ENCODE measurements at regions not wholly inside any gene's neighbourhood (a gene's known extent, or its start where the extent isn't known, plus 50 kb on each side); places are given as distances from the start of the nearest gene placed in this dataset.
A peak's percentile ranks its signal among the peaks of the same experiment; 100 is the strongest.

DNA sequence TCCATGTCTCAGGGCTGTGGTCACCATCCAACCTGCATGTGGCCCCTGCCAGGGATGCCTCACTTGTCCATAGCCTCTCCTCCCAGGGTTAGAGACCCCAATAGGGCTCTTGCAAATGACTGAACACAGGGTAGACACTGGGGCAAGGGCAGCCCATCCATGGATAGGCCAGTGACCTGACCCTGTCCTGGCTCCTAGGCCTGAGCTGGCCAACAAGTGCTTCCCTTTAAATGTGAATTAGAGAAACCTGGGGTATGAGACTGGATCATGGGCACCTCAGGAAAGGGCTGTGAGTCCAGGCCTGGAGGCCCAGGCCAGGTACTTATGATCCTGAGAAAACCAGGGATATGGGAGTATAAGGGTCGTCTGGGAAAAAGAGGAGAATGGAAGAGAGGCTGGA lies 64.5 kb downstream of the COPS8 start:
- no peak overlapping the region for H3K4me3 ChIP-seq (ENCODE audit: low read depth, low read length)
- TF ChIP-seq, protein P1, sequence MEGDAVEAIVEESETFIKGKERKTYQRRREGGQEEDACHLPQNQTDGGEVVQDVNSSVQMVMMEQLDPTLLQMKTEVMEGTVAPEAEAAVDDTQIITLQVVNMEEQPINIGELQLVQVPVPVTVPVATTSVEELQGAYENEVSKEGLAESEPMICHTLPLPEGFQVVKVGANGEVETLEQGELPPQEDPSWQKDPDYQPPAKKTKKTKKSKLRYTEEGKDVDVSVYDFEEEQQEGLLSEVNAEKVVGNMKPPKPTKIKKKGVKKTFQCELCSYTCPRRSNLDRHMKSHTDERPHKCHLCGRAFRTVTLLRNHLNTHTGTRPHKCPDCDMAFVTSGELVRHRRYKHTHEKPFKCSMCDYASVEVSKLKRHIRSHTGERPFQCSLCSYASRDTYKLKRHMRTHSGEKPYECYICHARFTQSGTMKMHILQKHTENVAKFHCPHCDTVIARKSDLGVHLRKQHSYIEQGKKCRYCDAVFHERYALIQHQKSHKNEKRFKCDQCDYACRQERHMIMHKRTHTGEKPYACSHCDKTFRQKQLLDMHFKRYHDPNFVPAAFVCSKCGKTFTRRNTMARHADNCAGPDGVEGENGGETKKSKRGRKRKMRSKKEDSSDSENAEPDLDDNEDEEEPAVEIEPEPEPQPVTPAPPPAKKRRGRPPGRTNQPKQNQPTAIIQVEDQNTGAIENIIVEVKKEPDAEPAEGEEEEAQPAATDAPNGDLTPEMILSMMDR (IDR thresholded peaks at IDR 0.05; ENCODE audit: low read depth, low read length, missing control alignments) = no peak
- no peak for DNase-seq (ENCODE audit: low read depth)

DNA sequence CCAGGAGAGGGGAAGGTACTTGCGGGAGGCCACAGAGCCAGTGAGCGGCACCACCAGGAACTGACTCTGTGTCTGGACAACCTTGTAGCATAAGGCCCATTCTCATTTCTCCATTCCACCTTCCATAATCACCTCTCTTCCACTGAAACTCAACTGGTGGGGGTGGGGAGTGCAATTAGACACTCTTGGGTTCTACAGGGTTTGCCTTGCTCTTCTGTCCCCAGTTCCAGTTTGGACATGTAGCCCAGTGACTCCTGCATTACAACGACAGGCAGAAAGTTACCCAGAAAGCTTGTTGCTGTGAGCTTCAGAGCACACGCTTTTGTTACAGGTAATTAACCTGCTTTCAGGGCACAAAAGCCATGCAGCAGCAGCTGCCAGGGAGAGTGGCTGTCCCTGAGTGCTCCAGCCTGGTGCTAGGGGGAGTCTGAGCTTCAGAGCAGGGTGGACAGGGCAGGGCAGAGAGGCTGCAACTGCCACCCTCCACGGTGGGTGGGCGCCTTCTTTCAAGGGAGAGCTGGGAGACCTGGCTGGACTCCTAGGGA lies 65.2 kb downstream of the COPS8 start:
- H3K4me3 ChIP-seq (ENCODE audit: low read depth, low read length) = no peak overlapping the region
- TF ChIP-seq, protein P1 (IDR thresholded peaks at IDR 0.05; ENCODE audit: low read depth, low read length, missing control alignments) = no peak
- DNase-seq (ENCODE audit: low read depth) = no peak

DNA sequence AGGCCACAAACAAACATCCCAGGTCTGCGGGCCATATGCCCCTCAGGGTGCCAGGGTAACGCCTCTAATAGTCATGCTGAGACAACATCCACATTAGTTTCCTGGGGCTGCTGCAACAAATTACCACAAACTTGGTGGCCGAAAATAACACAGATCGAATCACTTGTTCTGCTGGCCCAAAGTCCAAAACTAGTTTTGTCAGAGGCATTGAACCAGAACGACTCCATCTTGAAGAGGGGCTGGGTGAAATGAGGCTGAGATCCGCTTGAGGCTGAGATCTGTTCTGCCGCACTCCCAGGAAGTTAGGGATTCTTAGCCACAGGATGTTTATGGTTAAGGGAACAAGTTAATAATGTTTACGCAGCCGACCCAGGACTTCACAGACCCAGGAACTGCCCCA lies 66.7 kb downstream of the COPS8 start:
- no peak for DNase-seq (ENCODE audit: low read depth)
- no peak overlapping the region for H3K4me3 ChIP-seq (ENCODE audit: low read depth, low read length)
- TF ChIP-seq, protein P1 (IDR thresholded peaks at IDR 0.05; ENCODE audit: low read depth, low read length, missing control alignments) = no peak

DNA sequence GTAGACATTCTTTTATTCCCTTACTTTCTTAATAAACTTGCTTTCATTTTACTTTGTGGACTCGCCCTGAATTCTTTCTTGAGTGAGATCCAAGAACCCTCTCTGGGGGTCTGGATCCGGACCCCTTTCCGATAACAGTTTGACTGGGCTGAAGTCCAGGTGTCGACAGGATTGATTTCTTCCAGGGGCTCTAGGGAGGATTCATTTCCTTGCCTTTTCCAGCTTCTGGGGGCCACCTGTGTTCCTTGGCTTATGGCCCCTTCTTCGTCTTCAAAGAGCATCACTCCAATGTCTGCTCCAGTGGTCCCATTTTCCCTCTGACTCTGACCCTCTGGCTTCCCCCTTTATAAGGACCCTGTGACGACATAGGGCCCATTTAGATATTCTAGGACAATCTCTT lies 67.5 kb downstream of the COPS8 start:
- TF ChIP-seq, protein P1 (IDR thresholded peaks at IDR 0.05; ENCODE audit: low read depth, low read length, missing control alignments) = no peak
- no peak for DNase-seq (ENCODE audit: low read depth)
- no peak overlapping the region for H3K4me3 ChIP-seq (ENCODE audit: low read depth, low read length)

DNA sequence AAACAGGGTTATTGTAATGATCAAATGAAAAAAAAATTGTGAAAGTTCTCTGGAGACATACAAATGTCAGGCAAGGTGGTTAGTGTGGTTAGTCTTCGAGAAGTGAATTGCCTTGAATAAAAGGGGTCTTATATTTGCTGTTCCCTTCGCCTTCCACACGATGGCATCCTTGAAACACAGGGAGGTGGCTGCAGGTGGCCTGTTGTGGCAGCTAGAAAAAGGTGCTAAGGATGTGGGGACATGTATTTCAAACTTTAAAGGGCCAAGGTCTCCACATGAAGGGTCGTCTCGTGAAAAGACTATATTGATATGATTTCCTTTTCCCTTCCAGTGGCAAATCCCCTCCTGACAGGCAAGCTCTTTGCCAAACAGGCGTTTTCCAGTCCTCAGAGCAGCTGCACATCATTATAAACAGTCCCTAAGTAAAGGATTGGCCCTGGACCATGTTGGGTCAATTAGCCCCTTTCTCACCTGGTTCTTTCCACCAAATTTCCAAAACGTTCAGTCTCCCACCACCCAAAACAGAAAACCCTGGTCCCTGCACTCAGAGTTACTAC lies 68.5 kb downstream of the COPS8 start:
- no peak overlapping the region for H3K4me3 ChIP-seq (ENCODE audit: low read depth, low read length)
- TF ChIP-seq, protein P1 (IDR thresholded peaks at IDR 0.05; ENCODE audit: low read depth, low read length, missing control alignments) = peak; percentile 82
- peak; percentile 31 for DNase-seq (ENCODE audit: low read depth)

DNA sequence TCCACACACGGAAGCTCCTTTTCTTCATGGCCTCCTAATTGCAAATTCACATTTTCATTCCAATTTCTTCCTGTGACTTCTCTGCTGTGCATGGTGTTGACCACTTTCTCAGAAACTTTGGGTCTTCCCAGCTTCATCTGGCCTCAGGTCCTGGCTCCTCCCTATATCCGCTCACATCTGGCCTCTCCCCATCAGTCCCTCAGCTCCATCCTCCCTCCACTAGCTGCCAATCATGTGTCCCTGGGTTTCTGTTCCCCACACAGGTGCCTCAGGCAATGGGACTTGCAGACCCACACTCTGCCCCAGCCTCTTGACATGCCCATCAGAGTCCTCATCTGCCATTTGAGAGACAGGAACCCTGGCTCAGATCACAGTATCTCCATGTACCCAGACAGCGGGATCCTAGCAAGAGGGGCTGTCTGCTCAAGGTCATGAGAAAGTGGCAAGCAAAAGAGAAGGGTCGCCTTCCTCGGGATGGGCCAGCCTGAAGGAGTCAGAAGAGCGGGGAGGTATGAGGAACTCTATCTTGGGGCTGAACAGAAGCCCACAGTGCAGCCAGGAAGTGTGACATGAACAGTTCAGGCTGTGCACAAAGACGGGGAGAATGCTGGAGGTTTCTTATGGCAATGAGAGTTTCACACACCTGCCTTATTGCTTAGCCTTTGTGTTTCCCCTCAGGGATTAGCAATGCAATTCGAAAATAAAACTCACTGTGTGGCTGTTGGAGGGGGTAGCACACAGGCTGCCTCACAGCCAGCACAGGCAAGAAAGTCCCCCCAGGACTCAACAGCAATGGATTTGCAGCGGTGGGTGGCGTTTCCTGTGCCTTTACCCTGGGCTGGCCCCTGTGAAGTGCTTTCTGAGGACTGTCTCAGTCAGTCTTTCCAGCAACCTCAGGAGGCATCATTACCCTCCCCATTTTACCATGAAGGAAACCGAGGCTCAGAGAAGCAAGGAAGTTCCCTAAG lies 69.5 kb downstream of the COPS8 start:
- peak; percentile 31 for DNase-seq (ENCODE audit: low read depth)
- TF ChIP-seq, protein P1 (IDR thresholded peaks at IDR 0.05; ENCODE audit: low read depth, low read length, missing control alignments) = no peak
- no peak overlapping the region for H3K4me3 ChIP-seq (ENCODE audit: low read depth, low read length)
